HK-2 (cell line): ENCODE measurements at regions not wholly inside any gene's neighbourhood (a gene's known extent, or its start where the extent isn't known, plus 50 kb on each side); places are given as distances from the start of the nearest gene placed in this dataset.
"Not testable (repeated sequence)": the region's sequence is repeated elsewhere in the genome, so short reads cannot be mapped to it uniquely, and the experiment has no call there.

Experiments
- DNase-seq: peaks from one replicate; pipeline ENCODE4 v3.0.0-alpha.2; 2018; ENCODE audit not compliant: unreplicated experiment

- not testable (repeated sequence) for DNase-seq
Observed at GRCh38 chr12:8282181-8282580, 54.8 kb upstream of the FAM90A1 start.

GRCh38 chr12:8285681-8286080 lies 58.3 kb upstream of the FAM90A1 start:
- not testable (repeated sequence) for DNase-seq

GRCh38 chr12:8291764-8292163 lies 64.3 kb upstream of the FAM90A1 start:
- DNase-seq = not testable (repeated sequence)

- DNase-seq = not testable (repeated sequence)
Observed at GRCh38 chr12:8294662-8295061, 67.2 kb upstream of the FAM90A1 start.

- not testable (repeated sequence) for DNase-seq
Observed at GRCh38 chr12:8308611-8309010, 81.2 kb upstream of the FAM90A1 start.

GRCh38 chr12:8315997-8316396 lies 88.6 kb upstream of the FAM90A1 start:
- DNase-seq = not testable (repeated sequence)

- not testable (repeated sequence) for DNase-seq
Observed at GRCh38 chr12:8317675-8318074, 90.3 kb upstream of the FAM90A1 start.

- DNase-seq = not testable (repeated sequence)
Observed at GRCh38 chr12:8320251-8320730, 92.9 kb upstream of the FAM90A1 start.

- not testable (repeated sequence) for DNase-seq
Observed at GRCh38 chr12:8320791-8321370, 93.5 kb upstream of the FAM90A1 start.

GRCh38 chr12:8325145-8325839 lies 97.9 kb upstream of the FAM90A1 start:
- DNase-seq = not testable (repeated sequence)

GRCh38 chr12:8328835-8329234 lies 101.4 kb upstream of the FAM90A1 start:
- DNase-seq = not testable (repeated sequence)

GRCh38 chr12:8332373-8332772 lies 105.0 kb upstream of the FAM90A1 start:
- not testable (repeated sequence) for DNase-seq

GRCh38 chr12:8351073-8351472 lies 104.7 kb upstream of the CLEC6A start:
- DNase-seq = not testable (repeated sequence)

GRCh38 chr12:8354741-8355140 lies 101.0 kb upstream of the CLEC6A start:
- not testable (repeated sequence) for DNase-seq

GRCh38 chr12:8355531-8355930 lies 100.2 kb upstream of the CLEC6A start:
- not testable (repeated sequence) for DNase-seq

GRCh38 chr12:8373744-8374143 lies 82.0 kb upstream of the CLEC6A start:
- not testable (repeated sequence) for DNase-seq

- not testable (repeated sequence) for DNase-seq
Observed at GRCh38 chr12:8375122-8375521, 80.6 kb upstream of the CLEC6A start.

- DNase-seq = not testable (repeated sequence)
Observed at GRCh38 chr12:8377756-8378155, 78.0 kb upstream of the CLEC6A start.

- DNase-seq = not testable (repeated sequence)
Observed at GRCh38 chr12:8382556-8382955, 73.2 kb upstream of the CLEC6A start.

- not testable (repeated sequence) for DNase-seq
Observed at GRCh38 chr12:8384686-8385085, 71.1 kb upstream of the CLEC6A start.

- not testable (repeated sequence) for DNase-seq
Observed at GRCh38 chr12:8385431-8385830, 70.3 kb upstream of the CLEC6A start.

- not testable (repeated sequence) for DNase-seq
Observed at GRCh38 chr12:8386661-8387060, 69.1 kb upstream of the CLEC6A start.

GRCh38 chr12:8389296-8389695 lies 66.5 kb upstream of the CLEC6A start:
- DNase-seq = not testable (repeated sequence)
